ENCODE measurements at regions not wholly inside any gene's neighbourhood (a gene's known extent, or its start where the extent isn't known, plus 50 kb on each side); places are given as distances from the start of the nearest gene placed in this dataset.
"Not testable (repeated sequence)": the region's sequence is repeated elsewhere in the genome, so short reads cannot be mapped to it uniquely, and the experiment has no call there.

DNA sequence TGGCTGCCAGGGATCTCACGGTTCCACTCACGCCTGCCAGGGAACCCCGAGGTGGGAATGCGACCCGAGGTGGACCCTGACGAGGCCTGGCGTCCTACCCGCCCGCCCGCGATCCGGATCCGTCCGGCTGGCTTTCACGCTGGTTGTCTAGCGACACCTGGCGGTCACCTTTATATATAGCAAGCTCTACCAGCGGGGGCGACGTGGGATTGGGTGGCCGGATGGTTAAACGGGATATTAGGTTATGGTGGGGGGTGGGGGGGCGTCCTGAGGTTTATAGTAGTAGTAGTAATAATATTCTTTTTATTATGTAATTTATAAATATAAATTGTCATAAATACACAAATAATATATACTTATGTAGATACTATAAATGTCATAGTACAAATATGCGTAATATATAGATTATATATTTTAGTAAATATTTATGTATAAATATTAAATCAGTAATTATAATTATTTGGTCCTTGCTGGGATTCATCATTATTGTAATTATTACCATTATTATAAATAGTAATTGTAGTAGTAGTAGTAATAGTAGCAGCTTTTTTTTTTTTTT, 136.9 kb downstream of the KCNJ12 start:
- no peaks in the 10 kb centered on the region for H3K9me3 Mint-ChIP-seq
- H3K36me3 ChIP-seq, result no peaks in the 10 kb centered on the region
- H2AFZ ChIP-seq (replicated peaks), result no peak overlapping the region
- TF ChIP-seq EZH2phosphoT487 (IDR thresholded peaks at IDR 0.05) (no peak), EZH2 (IDR thresholded peaks at IDR 0.05) (no peak)
- TF ChIP-seq, protein P1, sequence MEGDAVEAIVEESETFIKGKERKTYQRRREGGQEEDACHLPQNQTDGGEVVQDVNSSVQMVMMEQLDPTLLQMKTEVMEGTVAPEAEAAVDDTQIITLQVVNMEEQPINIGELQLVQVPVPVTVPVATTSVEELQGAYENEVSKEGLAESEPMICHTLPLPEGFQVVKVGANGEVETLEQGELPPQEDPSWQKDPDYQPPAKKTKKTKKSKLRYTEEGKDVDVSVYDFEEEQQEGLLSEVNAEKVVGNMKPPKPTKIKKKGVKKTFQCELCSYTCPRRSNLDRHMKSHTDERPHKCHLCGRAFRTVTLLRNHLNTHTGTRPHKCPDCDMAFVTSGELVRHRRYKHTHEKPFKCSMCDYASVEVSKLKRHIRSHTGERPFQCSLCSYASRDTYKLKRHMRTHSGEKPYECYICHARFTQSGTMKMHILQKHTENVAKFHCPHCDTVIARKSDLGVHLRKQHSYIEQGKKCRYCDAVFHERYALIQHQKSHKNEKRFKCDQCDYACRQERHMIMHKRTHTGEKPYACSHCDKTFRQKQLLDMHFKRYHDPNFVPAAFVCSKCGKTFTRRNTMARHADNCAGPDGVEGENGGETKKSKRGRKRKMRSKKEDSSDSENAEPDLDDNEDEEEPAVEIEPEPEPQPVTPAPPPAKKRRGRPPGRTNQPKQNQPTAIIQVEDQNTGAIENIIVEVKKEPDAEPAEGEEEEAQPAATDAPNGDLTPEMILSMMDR (IDR thresholded peaks at IDR 0.05), result peak; percentile 90
- peaks cover 11% of the 10 kb centered on the region for H3K27me3 Mint-ChIP-seq (ENCODE audit: insufficient read depth, low read depth)
- H4K20me1 ChIP-seq (ENCODE audit: low read depth), result no peaks in the 10 kb centered on the region
- H3F3A ChIP-seq (ENCODE audit: low read depth), result no peaks in the 10 kb centered on the region
- peaks cover 39% of the 10 kb centered on the region for H3K27me3 ChIP-seq
- H3K4me2 ChIP-seq, result no peak overlapping the region
- peak; percentile 90 for DNase-seq (ENCODE audit: low spot score)
- H3K4me3 Mint-ChIP-seq, result no peak overlapping the region
- H3K79me2 ChIP-seq (ENCODE audit: low read depth), result no peaks in the 10 kb centered on the region
- H3K9me3 ChIP-seq (ENCODE audit: low read depth), result no peaks in the 10 kb centered on the region
- no peak overlapping the region for H3K27ac ChIP-seq
- no peak overlapping the region for H3K4me3 ChIP-seq
- no peaks in the 10 kb centered on the region for H3K36me3 Mint-ChIP-seq
- no peak overlapping the region for H3K9ac ChIP-seq
- peaks cover 8% of the 10 kb centered on the region for H3K4me1 ChIP-seq
- H3K4me1 Mint-ChIP-seq, result peaks cover 16% of the 10 kb centered on the region
- no peak overlapping the region for H3K27ac Mint-ChIP-seq

DNA sequence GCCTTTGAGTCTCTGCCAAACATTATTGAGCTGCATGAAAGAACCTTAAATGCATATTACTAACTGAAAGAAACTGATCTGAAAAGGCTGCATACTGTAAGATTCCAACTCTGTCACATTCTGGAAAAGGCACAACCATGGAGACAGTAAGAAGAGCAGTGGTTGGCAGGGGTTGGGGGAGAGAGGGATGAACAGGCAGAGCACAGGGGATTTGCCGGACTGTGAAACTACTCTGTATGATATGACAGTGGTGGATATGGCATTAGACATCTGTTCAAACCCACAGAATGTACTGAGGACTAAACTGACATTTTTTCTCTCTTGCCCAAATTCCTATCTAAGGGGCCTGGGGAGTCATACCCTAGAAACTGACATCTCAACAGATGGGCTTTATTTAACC, 138.4 kb downstream of the KCNJ12 start:
- H3K9me3 Mint-ChIP-seq; H3K4me3 Mint-ChIP-seq; H4K20me1 ChIP-seq (ENCODE audit: low read depth); H3K4me2 ChIP-seq; H3K4me3 ChIP-seq; H3K36me3 ChIP-seq; H3K9me3 ChIP-seq (ENCODE audit: low read depth); H3F3A ChIP-seq (ENCODE audit: low read depth); H3K79me2 ChIP-seq (ENCODE audit: low read depth); H3K27ac ChIP-seq; H3K36me3 Mint-ChIP-seq; H3K27ac Mint-ChIP-seq; DNase-seq (ENCODE audit: low spot score); H3K4me1 ChIP-seq; H2AFZ ChIP-seq (replicated peaks); H3K9ac ChIP-seq: not testable (repeated sequence)
- Mint-ChIP-seq H3K4me1 (peaks cover 12% of the 10 kb centered on the region), H3K27me3 (ENCODE audit: insufficient read depth, low read depth) (peaks cover 12% of the 10 kb centered on the region)
- H3K27me3 ChIP-seq, result peaks cover 34% of the 10 kb centered on the region

DNA sequence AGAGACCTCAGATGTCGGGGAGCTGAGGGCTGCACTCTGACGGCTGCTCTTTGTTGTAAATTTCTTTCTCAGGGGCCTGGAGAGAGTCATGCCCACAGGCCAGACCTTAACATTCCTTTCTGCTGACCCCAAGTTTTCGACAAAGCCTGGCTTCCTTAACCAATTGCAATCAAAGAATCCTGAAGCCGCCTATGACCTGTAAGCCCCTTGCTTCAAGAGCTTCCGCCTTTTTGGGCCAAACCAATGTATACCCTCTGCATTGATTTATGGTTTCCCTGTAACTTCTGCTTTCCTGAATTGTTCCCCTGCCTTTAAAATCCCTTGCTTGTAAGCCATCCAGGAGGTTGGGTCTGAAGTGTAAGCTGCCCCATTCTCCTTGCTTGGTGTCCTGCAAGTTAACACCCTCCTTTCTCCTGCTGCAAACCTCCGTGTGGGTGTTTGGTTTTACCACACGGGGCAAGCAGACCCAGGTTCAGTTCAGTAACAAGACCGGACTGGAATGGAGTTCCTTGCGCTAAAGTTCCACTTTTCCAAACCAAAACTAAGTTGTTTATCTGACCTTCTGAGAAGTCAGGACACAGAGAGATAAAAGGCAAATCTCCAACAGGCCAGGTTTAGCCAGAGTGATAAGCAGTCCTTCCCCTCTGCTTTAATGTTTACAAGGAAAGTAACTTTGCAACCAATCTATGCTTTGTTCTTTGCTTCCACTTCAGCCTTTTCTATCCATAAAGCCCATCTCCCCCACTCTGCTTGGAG, 141.6 kb downstream of the KCNJ12 start:
- Histone ChIP-seq H4K20me1 (ENCODE audit: low read depth) (no peaks in the 10 kb centered on the region), H3K4me2 (no peak overlapping the region)
- peaks cover 10% of the 10 kb centered on the region for H3K27me3 Mint-ChIP-seq (ENCODE audit: insufficient read depth, low read depth)

More for the DNA sequence above, 141.6 kb downstream of the KCNJ12 start:
- Mint-ChIP-seq H3K9me3 (peaks cover 2% of the 10 kb centered on the region), H3K27ac (no peak overlapping the region), H3K36me3 (no peaks in the 10 kb centered on the region), H3K4me1 (peaks cover 4% of the 10 kb centered on the region), H3K4me3 (no peak overlapping the region)
- Histone ChIP-seq H3K9me3 (ENCODE audit: low read depth) (no peaks in the 10 kb centered on the region), H3K36me3 (no peaks in the 10 kb centered on the region), H3K9ac (no peak overlapping the region), H2AFZ (replicated peaks) (no peak overlapping the region), H3K79me2 (ENCODE audit: low read depth) (no peaks in the 10 kb centered on the region), H3K27me3 (peaks cover 3% of the 10 kb centered on the region), H3K4me3 (no peak overlapping the region), H3F3A (ENCODE audit: low read depth) (no peaks in the 10 kb centered on the region), H3K27ac (no peak overlapping the region), H3K4me1 (no peaks in the 10 kb centered on the region)
- no peak for TF ChIP-seq EZH2phosphoT487 (IDR thresholded peaks at IDR 0.05)
- TF ChIP-seq EZH2 (IDR thresholded peaks at IDR 0.05), result no peak
- TF ChIP-seq, protein P1 (IDR thresholded peaks at IDR 0.05), result no peak
- no peak for DNase-seq (ENCODE audit: low spot score)
